VCaP (cell line): ENCODE measurements at regions not wholly inside any gene's neighbourhood (a gene's known extent, or its start where the extent isn't known, plus 50 kb on each side); places are given as distances from the start of the nearest gene placed in this dataset.
A peak's percentile ranks its signal among the peaks of the same experiment; 100 is the strongest.

Source experiments
- H3K27ac ChIP-seq: fragments of 450-650 bp; 2 replicates; pipeline ENCODE4 v1.5.1; 2017
- CTCF ChIP-seq: fragments of 450-650 bp; conservative IDR thresholded peaks from 2 replicates; pipeline ENCODE4 v1.5.1; 2017; ENCODE audit warnings: mild to moderate bottlenecking, moderate library complexity

GRCh38 chr7:52925332-52925731, 110.1 kb upstream of the POM121L12 start:
- TF ChIP-seq CTCF, result peak; percentile 40
- no peak overlapping the region for H3K27ac ChIP-seq

GRCh38 chr7:52920977-52921376, 114.5 kb upstream of the POM121L12 start:
- H3K27ac ChIP-seq, result no peak overlapping the region
- TF ChIP-seq CTCF, result 0 out of 2 replicates have a peak, but pooled peaks have one; percentile 30

- TF ChIP-seq CTCF, result peak; percentile 89
These were observed 117.4 kb upstream of the POM121L12 start for GRCh38 chr7:52917982-52918578.

GRCh38 chr7:52911795-52912194, 123.6 kb upstream of the POM121L12 start:
- no peak for TF ChIP-seq CTCF
- no peak overlapping the region for H3K27ac ChIP-seq

More at GRCh38 chr7:52917982-52918578, 117.4 kb upstream of the POM121L12 start:
- H3K27ac ChIP-seq, result no peak overlapping the region

GRCh38 chr7:52911326-52911725, 124.1 kb upstream of the POM121L12 start:
- H3K27ac ChIP-seq, result no peak overlapping the region
- TF ChIP-seq CTCF, result no peak

- no peak for TF ChIP-seq CTCF
- H3K27ac ChIP-seq, result no peak overlapping the region
These were observed 125.5 kb upstream of the POM121L12 start for GRCh38 chr7:52909935-52910334.

- no peak for TF ChIP-seq CTCF
- H3K27ac ChIP-seq, result no peak overlapping the region
These were observed 126.3 kb upstream of the POM121L12 start for GRCh38 chr7:52909131-52909530.
